Liver (tissue), 8 donors: ENCODE measurements at regions not wholly inside any gene's neighbourhood (a gene's known extent, or its start where the extent isn't known, plus 50 kb on each side); places are given as distances from the start of the nearest gene placed in this dataset.

Experiments used
- DNase-seq: peaks from one replicate; pipeline ENCODE4 v3.0.0-alpha.2; 2017; ENCODE audit warnings: low spot score
- H3K27ac ChIP-seq, 2 donors: one replicate each; pipeline ENCODE4 v1.7.0; 2013; ENCODE audit warnings: inconsistent platforms in 2 of 2, low read length in 2 of 2, control low read depth in 1 of 2, low read depth in 1 of 2, mild to moderate bottlenecking in 1 of 2
- H3K27me3 ChIP-seq, 4 donors: one replicate each; pipeline versions ENCODE4 v1.6.1 to v1.7.0; 2013; ENCODE audit warnings: low read length in 3 of 4, inconsistent platforms in 1 of 4, mild to moderate bottlenecking in 1 of 4, moderate library complexity in 1 of 4; ENCODE audit not compliant: control insufficient read depth in 4 of 4, insufficient read depth in 4 of 4
- H3K36me3 ChIP-seq, 4 donors: one replicate each; pipeline versions ENCODE4 v1.6.1 to v1.7.0; 2013; ENCODE audit warnings: low read length in 3 of 4, mild to moderate bottlenecking in 3 of 4, low read depth in 1 of 4, moderate library complexity in 1 of 4; ENCODE audit not compliant: control insufficient read depth in 4 of 4, insufficient read depth in 3 of 4
- H3K4me1 ChIP-seq, 4 donors: one replicate each; pipeline versions ENCODE4 v1.6.1 to v1.7.0; 2013; ENCODE audit warnings: low read length in 3 of 4, mild to moderate bottlenecking in 3 of 4, moderate library complexity in 1 of 4; ENCODE audit not compliant: control insufficient read depth in 4 of 4, insufficient read depth in 4 of 4
- H3K4me3 ChIP-seq, 3 donors: one replicate each; pipeline versions ENCODE4 v1.6.1 to v1.7.0; 2013; ENCODE audit warnings: low read length in 3 of 3, control low read depth in 1 of 3, low read depth in 1 of 3, mild to moderate bottlenecking in 1 of 3
- H3K9ac ChIP-seq, 2 donors: one replicate each; pipeline ENCODE4 v1.7.0; 2013; ENCODE audit warnings: low read length in 2 of 2, mild to moderate bottlenecking in 2 of 2, moderate library complexity in 2 of 2, control low read depth in 1 of 2, low read depth in 1 of 2
- H3K9me3 ChIP-seq, 4 donors: one replicate each; pipeline versions ENCODE4 v1.6.1 to v1.7.0; 2013; ENCODE audit warnings: low read length in 3 of 4; ENCODE audit not compliant: control insufficient read depth in 4 of 4
- CTCF ChIP-seq: fragments of 150-350 bp; IDR thresholded peaks from 2 replicates; pipeline ENCODE4 v1.5.1; 2017; ENCODE audit warnings: improper control_type of control experiment, low read depth, low read length; ENCODE audit not compliant: missing input control
- EGR1 ChIP-seq, 2 donors: IDR thresholded peaks; 2 replicates each; pipeline ENCODE4 v1.6.1; 2016 to 2018; ENCODE audit warnings: antibody characterized with exemption in 2 of 2, low read depth in 2 of 2
- FOXA1 ChIP-seq: IDR thresholded peaks from 2 replicates; pipeline ENCODE4 v1.6.1; 2016; ENCODE audit warnings: antibody characterized with exemption
- GABPA ChIP-seq, 2 donors: IDR thresholded peaks in 1 of 2; conservative IDR thresholded peaks in 1 of 2; 2 replicates each; pipeline ENCODE4 v1.6.1; 2016; ENCODE audit warnings: antibody characterized with exemption in 2 of 2, mild to moderate bottlenecking in 1 of 2, moderate library complexity in 1 of 2
- HNF4A ChIP-seq, 2 donors: conservative IDR thresholded peaks; 2 replicates each; pipeline ENCODE4 v1.6.1; 2016; ENCODE audit warnings: antibody characterized with exemption in 2 of 2, mild to moderate bottlenecking in 2 of 2
- HNF4G ChIP-seq: IDR thresholded peaks from 2 replicates; pipeline ENCODE4 v1.6.1; 2016; ENCODE audit warnings: antibody characterized with exemption
- JUND ChIP-seq, 2 donors: IDR thresholded peaks; 2 replicates each; pipeline ENCODE4 v1.6.1; 2016; ENCODE audit warnings: antibody characterized with exemption in 2 of 2
- NR2F2 ChIP-seq: IDR thresholded peaks from 2 replicates; pipeline ENCODE4 v1.6.1; 2016; ENCODE audit warnings: antibody characterized with exemption
- RAD21 ChIP-seq, 2 donors: IDR thresholded peaks; 2 replicates each; pipeline ENCODE4 v1.6.1; 2016; ENCODE audit warnings: antibody characterized with exemption in 2 of 2, mild to moderate bottlenecking in 2 of 2
- RXRA ChIP-seq, 2 donors: IDR thresholded peaks; 2 replicates each; pipeline ENCODE4 v1.6.1; 2017 to 2018; ENCODE audit warnings: antibody characterized with exemption in 2 of 2, mild to moderate bottlenecking in 1 of 2
- SP1 ChIP-seq: IDR thresholded peaks from 2 replicates; pipeline ENCODE4 v1.6.1; 2018; ENCODE audit warnings: antibody characterized with exemption, mild to moderate bottlenecking
- TAF1 ChIP-seq: conservative IDR thresholded peaks from 2 replicates; pipeline ENCODE4 v1.6.1; 2016; ENCODE audit warnings: antibody characterized with exemption, mild to moderate bottlenecking
- WGBS: extraction: QIAGEN DNeasy Blood & Tissue Kit; methylation state at CpG from one replicate; pipeline ENCODE4 v1.1.7; 2013; 5-methylcytosine and 5-hydroxymethylcytosine counted together
- TF ChIP-seq, protein P1 (sequence below): IDR thresholded peaks from 2 replicates; pipeline ENCODE4 v1.6.1; 2016; ENCODE audit warnings: antibody characterized with exemption, mild to moderate bottlenecking
- TF ChIP-seq, protein P2 (sequence below): IDR thresholded peaks from 2 replicates; pipeline ENCODE4 v1.6.1; 2016; ENCODE audit warnings: antibody characterized with exemption
- TF ChIP-seq, protein P3 (sequence below): IDR thresholded peaks from 2 replicates; pipeline ENCODE4 v1.6.1; 2016; ENCODE audit warnings: antibody characterized with exemption
- donor health status: healthy.
- donor health status: healthy.
- donor health status: healthy.
- donor health status: healthy.
- donor health status: healthy.

DNA sequence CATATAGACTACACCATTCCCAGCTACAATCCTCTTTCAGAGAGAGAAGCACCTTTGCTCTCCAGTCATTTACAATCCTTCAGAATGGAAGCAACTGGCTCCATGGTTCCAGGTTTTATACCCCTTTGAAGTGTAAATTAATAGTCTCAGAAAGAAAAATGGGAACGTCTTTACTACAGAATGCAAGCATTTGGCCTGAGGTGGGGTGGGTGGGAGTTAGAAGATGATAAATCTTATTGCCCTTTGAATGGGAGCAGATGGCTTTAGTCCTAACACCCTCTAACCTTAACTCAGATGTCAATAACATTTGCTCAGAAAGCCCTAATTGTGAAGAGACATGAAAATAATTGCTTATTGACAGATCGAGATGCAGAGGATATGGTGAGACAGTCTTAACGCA, 84.2 kb upstream of the KCNMA1 start:
- TF ChIP-seq HNF4A (conservative IDR thresholded peaks at IDR 0.05): no peak
- no peak for TF ChIP-seq RXRA (IDR thresholded peaks at IDR 0.05)
- TF ChIP-seq, protein P1, sequence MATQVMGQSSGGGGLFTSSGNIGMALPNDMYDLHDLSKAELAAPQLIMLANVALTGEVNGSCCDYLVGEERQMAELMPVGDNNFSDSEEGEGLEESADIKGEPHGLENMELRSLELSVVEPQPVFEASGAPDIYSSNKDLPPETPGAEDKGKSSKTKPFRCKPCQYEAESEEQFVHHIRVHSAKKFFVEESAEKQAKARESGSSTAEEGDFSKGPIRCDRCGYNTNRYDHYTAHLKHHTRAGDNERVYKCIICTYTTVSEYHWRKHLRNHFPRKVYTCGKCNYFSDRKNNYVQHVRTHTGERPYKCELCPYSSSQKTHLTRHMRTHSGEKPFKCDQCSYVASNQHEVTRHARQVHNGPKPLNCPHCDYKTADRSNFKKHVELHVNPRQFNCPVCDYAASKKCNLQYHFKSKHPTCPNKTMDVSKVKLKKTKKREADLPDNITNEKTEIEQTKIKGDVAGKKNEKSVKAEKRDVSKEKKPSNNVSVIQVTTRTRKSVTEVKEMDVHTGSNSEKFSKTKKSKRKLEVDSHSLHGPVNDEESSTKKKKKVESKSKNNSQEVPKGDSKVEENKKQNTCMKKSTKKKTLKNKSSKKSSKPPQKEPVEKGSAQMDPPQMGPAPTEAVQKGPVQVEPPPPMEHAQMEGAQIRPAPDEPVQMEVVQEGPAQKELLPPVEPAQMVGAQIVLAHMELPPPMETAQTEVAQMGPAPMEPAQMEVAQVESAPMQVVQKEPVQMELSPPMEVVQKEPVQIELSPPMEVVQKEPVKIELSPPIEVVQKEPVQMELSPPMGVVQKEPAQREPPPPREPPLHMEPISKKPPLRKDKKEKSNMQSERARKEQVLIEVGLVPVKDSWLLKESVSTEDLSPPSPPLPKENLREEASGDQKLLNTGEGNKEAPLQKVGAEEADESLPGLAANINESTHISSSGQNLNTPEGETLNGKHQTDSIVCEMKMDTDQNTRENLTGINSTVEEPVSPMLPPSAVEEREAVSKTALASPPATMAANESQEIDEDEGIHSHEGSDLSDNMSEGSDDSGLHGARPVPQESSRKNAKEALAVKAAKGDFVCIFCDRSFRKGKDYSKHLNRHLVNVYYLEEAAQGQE: no peak
- no peak for TF ChIP-seq JUND (IDR thresholded peaks at IDR 0.05)
- TF ChIP-seq CTCF: no peak
- TF ChIP-seq FOXA1: no peak
- TF ChIP-seq HNF4G: no peak
- TF ChIP-seq, protein P2, sequence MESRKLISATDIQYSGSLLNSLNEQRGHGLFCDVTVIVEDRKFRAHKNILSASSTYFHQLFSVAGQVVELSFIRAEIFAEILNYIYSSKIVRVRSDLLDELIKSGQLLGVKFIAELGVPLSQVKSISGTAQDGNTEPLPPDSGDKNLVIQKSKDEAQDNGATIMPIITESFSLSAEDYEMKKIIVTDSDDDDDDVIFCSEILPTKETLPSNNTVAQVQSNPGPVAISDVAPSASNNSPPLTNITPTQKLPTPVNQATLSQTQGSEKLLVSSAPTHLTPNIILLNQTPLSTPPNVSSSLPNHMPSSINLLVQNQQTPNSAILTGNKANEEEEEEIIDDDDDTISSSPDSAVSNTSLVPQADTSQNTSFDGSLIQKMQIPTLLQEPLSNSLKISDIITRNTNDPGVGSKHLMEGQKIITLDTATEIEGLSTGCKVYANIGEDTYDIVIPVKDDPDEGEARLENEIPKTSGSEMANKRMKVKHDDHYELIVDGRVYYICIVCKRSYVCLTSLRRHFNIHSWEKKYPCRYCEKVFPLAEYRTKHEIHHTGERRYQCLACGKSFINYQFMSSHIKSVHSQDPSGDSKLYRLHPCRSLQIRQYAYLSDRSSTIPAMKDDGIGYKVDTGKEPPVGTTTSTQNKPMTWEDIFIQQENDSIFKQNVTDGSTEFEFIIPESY: no peak
- no peak for TF ChIP-seq TAF1
- TF ChIP-seq, protein P3, sequence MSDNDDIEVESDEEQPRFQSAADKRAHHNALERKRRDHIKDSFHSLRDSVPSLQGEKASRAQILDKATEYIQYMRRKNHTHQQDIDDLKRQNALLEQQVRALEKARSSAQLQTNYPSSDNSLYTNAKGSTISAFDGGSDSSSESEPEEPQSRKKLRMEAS: no peak
- TF ChIP-seq RAD21 (IDR thresholded peaks at IDR 0.05): no peak
- H3K4me1 ChIP-seq: no peaks in the 10 kb centered on the region
- H3K27me3 ChIP-seq: peaks cover 0 to 4% (median 0%) of the 10 kb centered on the region in 4 donors
- H3K4me3 ChIP-seq: no peak overlapping the region
- H3K9me3 ChIP-seq: no peaks in the 10 kb centered on the region
- no peak overlapping the region for H3K27ac ChIP-seq
- no peaks in the 10 kb centered on the region for H3K36me3 ChIP-seq
- no peak overlapping the region for H3K9ac ChIP-seq
- 96% methylated on average over 3 of the region's 3 CpGs for WGBS
- DNase-seq: no peak

GRCh38 chr10:77718957-77719356, 81.3 kb upstream of the KCNMA1 start:
- Histone ChIP-seq H3K36me3 (no peaks in the 10 kb centered on the region), H3K4me3 (no peak overlapping the region), H3K27me3 (peaks cover 0 to 4% (median 0%) of the 10 kb centered on the region in 4 donors), H3K9ac (no peak overlapping the region), H3K4me1 (no peaks in the 10 kb centered on the region), H3K27ac (no peak overlapping the region), H3K9me3 (no peaks in the 10 kb centered on the region)
- no peak for DNase-seq
- WGBS: 63% methylated on average over 2 of the region's 2 CpGs
- TF ChIP-seq HNF4A (conservative IDR thresholded peaks at IDR 0.05): no peak
- TF ChIP-seq, protein P2: no peak
- TF ChIP-seq RXRA (IDR thresholded peaks at IDR 0.05): no peak
- no peak for TF ChIP-seq CTCF
- no peak for TF ChIP-seq EGR1 (IDR thresholded peaks at IDR 0.05; ENCODE audit: low read depth in 2 of 2)
- no peak for TF ChIP-seq GABPA (IDR thresholded peaks at IDR 0.05 in 1 of 2, conservative IDR thresholded peaks at IDR 0.05 in 1 of 2)
- TF ChIP-seq, protein P1: no peak
- no peak for TF ChIP-seq FOXA1
- TF ChIP-seq SP1: no peak
- TF ChIP-seq, protein P3: no peak
- no peak for TF ChIP-seq NR2F2
